IPS-15b (cell line): ENCODE measurements at regions not wholly inside any gene's neighbourhood (a gene's known extent, or its start where the extent isn't known, plus 50 kb on each side); places are given as distances from the start of the nearest gene placed in this dataset.

ENCODE experiments used
- H3K27me3 ChIP-seq: one replicate; pipeline ENCODE4 v1.6.1; 2013; ENCODE audit warnings: low read length; ENCODE audit not compliant: control insufficient read depth, insufficient read depth
- H3K36me3 ChIP-seq: one replicate; pipeline ENCODE4 v1.6.1; 2013; ENCODE audit warnings: low read length; ENCODE audit not compliant: control insufficient read depth, insufficient read depth
- H3K4me1 ChIP-seq: one replicate; pipeline ENCODE4 v1.6.1; 2013; ENCODE audit warnings: mild to moderate bottlenecking, low read length; ENCODE audit not compliant: control insufficient read depth, insufficient read depth
- H3K4me3 ChIP-seq: one replicate; pipeline ENCODE4 v1.5.1; 2013; ENCODE audit warnings: low read depth, low read length
- H3K9ac ChIP-seq: one replicate; pipeline ENCODE4 v1.6.1; 2013; ENCODE audit warnings: low read depth, mild to moderate bottlenecking, low read length
- H3K9me3 ChIP-seq: one replicate; pipeline ENCODE4 v1.6.1; 2013; ENCODE audit warnings: mild to moderate bottlenecking, low read length; ENCODE audit not compliant: control insufficient read depth, insufficient read depth

- no peak overlapping the region for H3K9ac ChIP-seq
- H3K27me3 ChIP-seq: no peaks in the 10 kb centered on the region
- no peak overlapping the region for H3K4me3 ChIP-seq
- no peaks in the 10 kb centered on the region for H3K36me3 ChIP-seq
- H3K9me3 ChIP-seq: no peaks in the 10 kb centered on the region
- no peaks in the 10 kb centered on the region for H3K4me1 ChIP-seq
Measured at GRCh38 chr1:30045304-30046090, 677.9 kb downstream of the MATN1 start.

GRCh38 chr1:30044656-30045144 lies 678.7 kb downstream of the MATN1 start:
- no peaks in the 10 kb centered on the region for H3K9me3 ChIP-seq
- H3K36me3 ChIP-seq: no peaks in the 10 kb centered on the region
- H3K9ac ChIP-seq: no peak overlapping the region
- H3K4me1 ChIP-seq: no peaks in the 10 kb centered on the region
- H3K27me3 ChIP-seq: no peaks in the 10 kb centered on the region
- no peak overlapping the region for H3K4me3 ChIP-seq

GRCh38 chr1:30043731-30044408 lies 679.5 kb downstream of the MATN1 start:
- Histone ChIP-seq H3K9ac (no peak overlapping the region), H3K9me3 (no peaks in the 10 kb centered on the region), H3K27me3 (no peaks in the 10 kb centered on the region), H3K4me3 (no peak overlapping the region), H3K36me3 (no peaks in the 10 kb centered on the region), H3K4me1 (no peaks in the 10 kb centered on the region)

- no peak overlapping the region for H3K4me3 ChIP-seq
- H3K9ac ChIP-seq: no peak overlapping the region
- H3K27me3 ChIP-seq: no peaks in the 10 kb centered on the region
- H3K36me3 ChIP-seq: no peaks in the 10 kb centered on the region
- no peaks in the 10 kb centered on the region for H3K9me3 ChIP-seq
- no peaks in the 10 kb centered on the region for H3K4me1 ChIP-seq
Measured at GRCh38 chr1:30043256-30043655, 680.1 kb downstream of the MATN1 start.

GRCh38 chr1:30042438-30043147 lies 680.8 kb downstream of the MATN1 start:
- Histone ChIP-seq H3K9me3 (no peaks in the 10 kb centered on the region), H3K36me3 (no peaks in the 10 kb centered on the region), H3K4me3 (no peak overlapping the region), H3K4me1 (no peaks in the 10 kb centered on the region), H3K27me3 (no peaks in the 10 kb centered on the region), H3K9ac (no peak overlapping the region)

GRCh38 chr1:30041741-30042437 lies 681.5 kb downstream of the MATN1 start:
- H3K9me3 ChIP-seq: no peaks in the 10 kb centered on the region
- H3K27me3 ChIP-seq: no peaks in the 10 kb centered on the region
- no peak overlapping the region for H3K9ac ChIP-seq
- H3K36me3 ChIP-seq: no peaks in the 10 kb centered on the region
- no peak overlapping the region for H3K4me3 ChIP-seq
- no peaks in the 10 kb centered on the region for H3K4me1 ChIP-seq

- no peaks in the 10 kb centered on the region for H3K36me3 ChIP-seq
- no peak overlapping the region for H3K4me3 ChIP-seq
- no peaks in the 10 kb centered on the region for H3K27me3 ChIP-seq
- H3K4me1 ChIP-seq: no peaks in the 10 kb centered on the region
- H3K9ac ChIP-seq: no peak overlapping the region
- no peaks in the 10 kb centered on the region for H3K9me3 ChIP-seq
Measured at GRCh38 chr1:30040081-30041019, 683.0 kb downstream of the MATN1 start.

- H3K9me3 ChIP-seq: no peaks in the 10 kb centered on the region
- H3K4me3 ChIP-seq: no peak overlapping the region
- no peaks in the 10 kb centered on the region for H3K4me1 ChIP-seq
- no peaks in the 10 kb centered on the region for H3K36me3 ChIP-seq
- no peak overlapping the region for H3K9ac ChIP-seq
- no peaks in the 10 kb centered on the region for H3K27me3 ChIP-seq
Measured at GRCh38 chr1:30039354-30040080, 683.9 kb downstream of the MATN1 start.

- H3K9ac ChIP-seq: no peak overlapping the region
- no peak overlapping the region for H3K4me3 ChIP-seq
- no peaks in the 10 kb centered on the region for H3K27me3 ChIP-seq
- H3K9me3 ChIP-seq: no peaks in the 10 kb centered on the region
- H3K4me1 ChIP-seq: no peaks in the 10 kb centered on the region
- no peaks in the 10 kb centered on the region for H3K36me3 ChIP-seq
Measured at GRCh38 chr1:30038134-30039025, 685.0 kb downstream of the MATN1 start.
